ENCODE measurements at regions not wholly inside any gene's neighbourhood (a gene's known extent, or its start where the extent isn't known, plus 50 kb on each side); places are given as distances from the start of the nearest gene placed in this dataset.

GRCh38 chr1:239049571-239049970, 336.8 kb upstream of the CHRM3 start:
- Histone ChIP-seq H3K9me3 (ENCODE audit: insufficient read depth, low read depth, low read length) (no peaks in the 10 kb centered on the region), H3K36me3 (ENCODE audit: insufficient read depth, low read length) (no peaks in the 10 kb centered on the region), H3K79me2 (ENCODE audit: insufficient read depth, low read length) (no peaks in the 10 kb centered on the region), H3K27me3 (ENCODE audit: insufficient read depth, low read length, poor library complexity, severe bottlenecking) (no peaks in the 10 kb centered on the region), H3F3A (ENCODE audit: low read depth) (no peaks in the 10 kb centered on the region), H3K9me2 (replicated peaks; ENCODE audit: low read depth, low read length) (no peaks in the 10 kb centered on the region), H3K4me3 (ENCODE audit: low read length, poor library complexity, severe bottlenecking) (no peak overlapping the region), H3K4me1 (ENCODE audit: insufficient read depth, low read length, poor library complexity, severe bottlenecking) (no peaks in the 10 kb centered on the region), H4K20me1 (ENCODE audit: insufficient read depth, low read length, poor library complexity, severe bottlenecking) (no peaks in the 10 kb centered on the region), H3K4me2 (ENCODE audit: low read depth, low read length, poor library complexity, severe bottlenecking) (no peak overlapping the region), H3K9ac (ENCODE audit: low read depth, low read length, poor library complexity, severe bottlenecking) (no peak overlapping the region), H2AFZ (ENCODE audit: low read length) (no peak overlapping the region)
- TF ChIP-seq CTCF (conservative IDR thresholded peaks at IDR 0.05; ENCODE audit: low read length) (no peak), EZH2phosphoT487 (IDR thresholded peaks at IDR 0.05; ENCODE audit: borderline replicate concordance) (no peak)

- Histone ChIP-seq H4K20me1 (ENCODE audit: insufficient read depth, low read length, poor library complexity, severe bottlenecking) (no peaks in the 10 kb centered on the region), H3K9me3 (ENCODE audit: insufficient read depth, low read depth, low read length) (no peaks in the 10 kb centered on the region), H3K79me2 (ENCODE audit: insufficient read depth, low read length) (no peaks in the 10 kb centered on the region), H3K4me1 (ENCODE audit: insufficient read depth, low read length, poor library complexity, severe bottlenecking) (no peaks in the 10 kb centered on the region), H3K4me2 (ENCODE audit: low read depth, low read length, poor library complexity, severe bottlenecking) (no peak overlapping the region), H3K27me3 (ENCODE audit: insufficient read depth, low read length, poor library complexity, severe bottlenecking) (no peaks in the 10 kb centered on the region), H3K9me2 (replicated peaks; ENCODE audit: low read depth, low read length) (no peaks in the 10 kb centered on the region), H2AFZ (ENCODE audit: low read length) (no peak overlapping the region), H3K4me3 (ENCODE audit: low read length, poor library complexity, severe bottlenecking) (no peak overlapping the region), H3K9ac (ENCODE audit: low read depth, low read length, poor library complexity, severe bottlenecking) (no peak overlapping the region), H3F3A (ENCODE audit: low read depth) (no peaks in the 10 kb centered on the region), H3K36me3 (ENCODE audit: insufficient read depth, low read length) (no peaks in the 10 kb centered on the region)
- TF ChIP-seq CTCF (conservative IDR thresholded peaks at IDR 0.05; ENCODE audit: low read length) = no peak
These were observed 341.5 kb upstream of the CHRM3 start for GRCh38 chr1:239044829-239045228.

DNA sequence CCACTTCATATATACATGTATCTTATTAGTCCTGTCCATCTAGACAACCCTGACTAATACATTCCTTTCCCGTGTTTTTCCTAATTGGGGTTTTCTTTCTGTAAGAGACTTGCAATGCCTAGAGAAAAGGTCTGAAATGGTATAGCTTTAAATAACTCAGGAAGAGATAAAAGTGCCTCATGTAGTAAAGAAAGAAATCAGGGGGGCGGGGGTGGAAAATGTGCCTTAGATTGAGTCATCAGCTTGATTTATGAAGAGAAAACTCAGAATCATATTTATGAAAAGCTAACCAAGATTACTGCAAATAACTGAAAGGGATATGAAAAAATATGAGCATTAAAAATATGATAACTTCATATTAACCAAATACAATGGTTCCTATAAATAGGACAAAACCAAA, 345.8 kb upstream of the CHRM3 start:
- TF ChIP-seq EZH2phosphoT487 (IDR thresholded peaks at IDR 0.05; ENCODE audit: borderline replicate concordance) = no peak
- TF ChIP-seq CTCF (conservative IDR thresholded peaks at IDR 0.05; ENCODE audit: low read length) = no peak
- no peaks in the 10 kb centered on the region for H3K9me2 ChIP-seq (replicated peaks; ENCODE audit: low read depth, low read length)

More for the DNA sequence above, 345.8 kb upstream of the CHRM3 start:
- Histone ChIP-seq H3K36me3 (ENCODE audit: insufficient read depth, low read length) (no peaks in the 10 kb centered on the region), H3K27me3 (ENCODE audit: insufficient read depth, low read length, poor library complexity, severe bottlenecking) (no peaks in the 10 kb centered on the region), H2AFZ (ENCODE audit: low read length) (no peak overlapping the region), H3K9ac (ENCODE audit: low read depth, low read length, poor library complexity, severe bottlenecking) (no peak overlapping the region), H3K79me2 (ENCODE audit: insufficient read depth, low read length) (no peaks in the 10 kb centered on the region), H3K9me3 (ENCODE audit: insufficient read depth, low read depth, low read length) (no peaks in the 10 kb centered on the region), H4K20me1 (ENCODE audit: insufficient read depth, low read length, poor library complexity, severe bottlenecking) (no peaks in the 10 kb centered on the region), H3K4me1 (ENCODE audit: insufficient read depth, low read length, poor library complexity, severe bottlenecking) (no peaks in the 10 kb centered on the region), H3K4me2 (ENCODE audit: low read depth, low read length, poor library complexity, severe bottlenecking) (no peak overlapping the region), H3F3A (ENCODE audit: low read depth) (no peaks in the 10 kb centered on the region), H3K4me3 (ENCODE audit: low read length, poor library complexity, severe bottlenecking) (no peak overlapping the region)
